ENCODE measurements at regions not wholly inside any gene's neighbourhood (a gene's known extent, or its start where the extent isn't known, plus 50 kb on each side); places are given as distances from the start of the nearest gene placed in this dataset.

DNA sequence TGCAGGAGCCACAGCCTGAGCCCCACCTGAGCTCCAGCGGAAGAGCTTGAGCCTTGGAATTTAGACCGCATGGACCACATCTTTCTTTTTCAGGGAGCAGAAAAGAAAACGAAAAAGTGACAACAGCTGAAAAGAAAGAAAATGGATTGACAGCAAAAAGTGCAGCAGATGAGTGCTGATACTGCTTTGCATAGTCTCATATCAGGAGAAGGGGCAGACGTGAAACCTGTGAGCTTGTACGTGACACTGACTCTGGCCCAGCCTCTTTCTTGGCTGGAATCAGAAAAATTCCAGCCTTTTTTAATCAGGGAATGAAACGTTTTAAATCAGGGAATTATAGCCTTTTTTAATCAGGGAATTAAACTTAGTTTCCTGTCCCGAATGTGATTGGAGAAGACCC, 1296.5 kb downstream of the TMEM121 start (continued):
- TF ChIP-seq, protein P1, sequence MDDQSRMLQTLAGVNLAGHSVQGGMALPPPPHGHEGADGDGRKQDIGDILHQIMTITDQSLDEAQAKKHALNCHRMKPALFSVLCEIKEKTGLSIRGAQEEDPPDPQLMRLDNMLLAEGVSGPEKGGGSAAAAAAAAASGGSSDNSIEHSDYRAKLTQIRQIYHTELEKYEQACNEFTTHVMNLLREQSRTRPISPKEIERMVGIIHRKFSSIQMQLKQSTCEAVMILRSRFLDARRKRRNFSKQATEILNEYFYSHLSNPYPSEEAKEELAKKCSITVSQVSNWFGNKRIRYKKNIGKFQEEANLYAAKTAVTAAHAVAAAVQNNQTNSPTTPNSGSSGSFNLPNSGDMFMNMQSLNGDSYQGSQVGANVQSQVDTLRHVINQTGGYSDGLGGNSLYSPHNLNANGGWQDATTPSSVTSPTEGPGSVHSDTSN (CRISPR knock-in tag; IDR thresholded peaks at IDR 0.05; ENCODE audit: borderline replicate concordance): no peak
- no peak for TF ChIP-seq TBX3 (IDR thresholded peaks at IDR 0.05; ENCODE audit: borderline replicate concordance)

DNA sequence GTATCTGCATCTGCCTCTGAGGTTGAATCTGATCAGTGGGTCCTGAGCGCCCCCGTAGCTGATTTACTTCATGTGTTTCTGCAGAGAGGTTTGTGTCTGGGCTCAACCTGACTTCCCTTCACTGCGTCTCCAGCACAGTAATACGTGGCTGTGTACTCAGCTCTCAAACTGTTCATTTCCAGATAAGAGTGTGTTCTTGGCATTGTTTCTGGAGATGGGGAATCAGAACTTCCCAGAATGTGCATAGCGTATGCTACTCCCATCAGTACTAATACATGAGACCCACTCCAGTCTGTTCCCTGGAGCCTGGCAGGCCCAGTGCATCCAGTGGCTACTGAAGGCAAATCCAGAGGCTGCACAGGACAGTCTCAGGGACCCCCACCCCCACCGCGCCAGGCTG, 1297.2 kb downstream of the TMEM121 start:
- CTCF ChIA-PET (ENCODE audit: low intra/inter-chr PET ratio, low total read pairs): no interaction called here
- ATAC-seq: no peak
- in situ Hi-C loops (cut with HindIII; ENCODE audit: extremely low pct_ligation_motif_present, low pct_unique_long_range_greater_than_20kb): no loop called here
- 58% methylated on average over 5 of the region's 7 CpGs for WGBS (ENCODE audit: low lambda C conversion rate)
- no TSS peak for BruUV-seq (replicated peaks)
- no peak for DNase-seq (ENCODE audit: low spot score)
- Histone ChIP-seq H2AFZ (ENCODE audit: low read length) (no peak overlapping the region), H3K27me3 (ENCODE audit: control insufficient read depth in 1 of 2, insufficient read depth in 2 of 2, low read length in 2 of 2) (peaks cover 0 to 6% of the 10 kb centered on the region in 2 experiments; a peak in 1 of 5 replicates), H3K36me3 (replicated peaks in 1 of 2; ENCODE audit: control insufficient read depth in 1 of 2, insufficient read depth in 2 of 2, low read length in 2 of 2) (no peaks in the 10 kb centered on the region), H4K20me1 (ENCODE audit: insufficient read depth, low read length) (no peaks in the 10 kb centered on the region), H3K27ac (ENCODE audit: extremely low read length, insufficient read depth, low read length) (no peak overlapping the region), H3K4me3 (replicated peaks in 1 of 3; ENCODE audit: insufficient read depth in 1 of 3, low read depth in 2 of 3, low read length in 3 of 3) (no peak overlapping the region), H3K4me2 (ENCODE audit: low read depth, low read length) (no peak overlapping the region), H3K9me3 (ENCODE audit: low read length) (no peaks in the 10 kb centered on the region), H3K79me2 (ENCODE audit: insufficient read depth, low read length) (no peaks in the 10 kb centered on the region), H3K4me1 (ENCODE audit: insufficient read depth, low read length) (no peaks in the 10 kb centered on the region), H3K9ac (ENCODE audit: insufficient read depth, low read depth, low read length) (no peak overlapping the region)
- no peak for FAIRE-seq
- intact Hi-C loops (cut with micrococcal nuclease; ENCODE audit: unreplicated experiment): no loop called here
- POLR2A ChIA-PET: no interaction called here
- no peak for TF ChIP-seq ZFP41 (CRISPR knock-in tag; IDR thresholded peaks at IDR 0.05; ENCODE audit: borderline replicate concordance)
- TF ChIP-seq, protein P2, sequence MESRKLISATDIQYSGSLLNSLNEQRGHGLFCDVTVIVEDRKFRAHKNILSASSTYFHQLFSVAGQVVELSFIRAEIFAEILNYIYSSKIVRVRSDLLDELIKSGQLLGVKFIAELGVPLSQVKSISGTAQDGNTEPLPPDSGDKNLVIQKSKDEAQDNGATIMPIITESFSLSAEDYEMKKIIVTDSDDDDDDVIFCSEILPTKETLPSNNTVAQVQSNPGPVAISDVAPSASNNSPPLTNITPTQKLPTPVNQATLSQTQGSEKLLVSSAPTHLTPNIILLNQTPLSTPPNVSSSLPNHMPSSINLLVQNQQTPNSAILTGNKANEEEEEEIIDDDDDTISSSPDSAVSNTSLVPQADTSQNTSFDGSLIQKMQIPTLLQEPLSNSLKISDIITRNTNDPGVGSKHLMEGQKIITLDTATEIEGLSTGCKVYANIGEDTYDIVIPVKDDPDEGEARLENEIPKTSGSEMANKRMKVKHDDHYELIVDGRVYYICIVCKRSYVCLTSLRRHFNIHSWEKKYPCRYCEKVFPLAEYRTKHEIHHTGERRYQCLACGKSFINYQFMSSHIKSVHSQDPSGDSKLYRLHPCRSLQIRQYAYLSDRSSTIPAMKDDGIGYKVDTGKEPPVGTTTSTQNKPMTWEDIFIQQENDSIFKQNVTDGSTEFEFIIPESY (CRISPR knock-in tag; IDR thresholded peaks at IDR 0.05): no peak
- TF ChIP-seq, protein P3, sequence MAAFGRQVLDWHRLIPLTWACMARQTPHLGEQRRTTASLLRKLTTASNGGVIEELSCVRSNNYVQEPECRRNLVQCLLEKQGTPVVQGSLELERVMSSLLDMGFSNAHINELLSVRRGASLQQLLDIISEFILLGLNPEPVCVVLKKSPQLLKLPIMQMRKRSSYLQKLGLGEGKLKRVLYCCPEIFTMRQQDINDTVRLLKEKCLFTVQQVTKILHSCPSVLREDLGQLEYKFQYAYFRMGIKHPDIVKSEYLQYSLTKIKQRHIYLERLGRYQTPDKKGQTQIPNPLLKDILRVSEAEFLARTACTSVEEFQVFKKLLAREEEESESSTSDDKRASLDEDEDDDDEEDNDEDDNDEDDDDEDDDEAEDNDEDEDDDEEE (CRISPR knock-in tag; IDR thresholded peaks at IDR 0.05): no peak
- no peak for TF ChIP-seq POLR2A (IDR thresholded peaks at IDR 0.05; ENCODE audit: insufficient read depth in 1 of 2, low read depth in 2 of 2, low read length in 2 of 2)
- TF ChIP-seq KDM1A (CRISPR knock-in tag; IDR thresholded peaks at IDR 0.05): no peak
- no peak for TF ChIP-seq ZNF251 (CRISPR knock-in tag; IDR thresholded peaks at IDR 0.05)
- TF ChIP-seq, protein P4, sequence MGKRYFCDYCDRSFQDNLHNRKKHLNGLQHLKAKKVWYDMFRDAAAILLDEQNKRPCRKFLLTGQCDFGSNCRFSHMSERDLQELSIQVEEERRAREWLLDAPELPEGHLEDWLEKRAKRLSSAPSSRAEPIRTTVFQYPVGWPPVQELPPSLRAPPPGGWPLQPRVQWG (CRISPR knock-in tag; IDR thresholded peaks at IDR 0.05; ENCODE audit: borderline replicate concordance, low read depth): no peak
- TF ChIP-seq, protein P5, sequence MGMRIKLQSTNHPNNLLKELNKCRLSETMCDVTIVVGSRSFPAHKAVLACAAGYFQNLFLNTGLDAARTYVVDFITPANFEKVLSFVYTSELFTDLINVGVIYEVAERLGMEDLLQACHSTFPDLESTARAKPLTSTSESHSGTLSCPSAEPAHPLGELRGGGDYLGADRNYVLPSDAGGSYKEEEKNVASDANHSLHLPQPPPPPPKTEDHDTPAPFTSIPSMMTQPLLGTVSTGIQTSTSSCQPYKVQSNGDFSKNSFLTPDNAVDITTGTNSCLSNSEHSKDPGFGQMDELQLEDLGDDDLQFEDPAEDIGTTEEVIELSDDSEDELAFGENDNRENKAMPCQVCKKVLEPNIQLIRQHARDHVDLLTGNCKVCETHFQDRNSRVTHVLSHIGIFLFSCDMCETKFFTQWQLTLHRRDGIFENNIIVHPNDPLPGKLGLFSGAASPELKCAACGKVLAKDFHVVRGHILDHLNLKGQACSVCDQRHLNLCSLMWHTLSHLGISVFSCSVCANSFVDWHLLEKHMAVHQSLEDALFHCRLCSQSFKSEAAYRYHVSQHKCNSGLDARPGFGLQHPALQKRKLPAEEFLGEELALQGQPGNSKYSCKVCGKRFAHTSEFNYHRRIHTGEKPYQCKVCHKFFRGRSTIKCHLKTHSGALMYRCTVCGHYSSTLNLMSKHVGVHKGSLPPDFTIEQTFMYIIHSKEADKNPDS (CRISPR knock-in tag; IDR thresholded peaks at IDR 0.05): no peak
- no peak for TF ChIP-seq MAFK (conservative IDR thresholded peaks at IDR 0.05 in 1 of 2, IDR thresholded peaks at IDR 0.05 in 1 of 2; ENCODE audit: low read length in 2 of 2)
- no peak for TF ChIP-seq KDM3A (CRISPR knock-in tag; IDR thresholded peaks at IDR 0.05; ENCODE audit: low read depth)
- TF ChIP-seq ZNF569 (CRISPR knock-in tag; IDR thresholded peaks at IDR 0.05; ENCODE audit: borderline replicate concordance): no peak
- TF ChIP-seq, protein P6, sequence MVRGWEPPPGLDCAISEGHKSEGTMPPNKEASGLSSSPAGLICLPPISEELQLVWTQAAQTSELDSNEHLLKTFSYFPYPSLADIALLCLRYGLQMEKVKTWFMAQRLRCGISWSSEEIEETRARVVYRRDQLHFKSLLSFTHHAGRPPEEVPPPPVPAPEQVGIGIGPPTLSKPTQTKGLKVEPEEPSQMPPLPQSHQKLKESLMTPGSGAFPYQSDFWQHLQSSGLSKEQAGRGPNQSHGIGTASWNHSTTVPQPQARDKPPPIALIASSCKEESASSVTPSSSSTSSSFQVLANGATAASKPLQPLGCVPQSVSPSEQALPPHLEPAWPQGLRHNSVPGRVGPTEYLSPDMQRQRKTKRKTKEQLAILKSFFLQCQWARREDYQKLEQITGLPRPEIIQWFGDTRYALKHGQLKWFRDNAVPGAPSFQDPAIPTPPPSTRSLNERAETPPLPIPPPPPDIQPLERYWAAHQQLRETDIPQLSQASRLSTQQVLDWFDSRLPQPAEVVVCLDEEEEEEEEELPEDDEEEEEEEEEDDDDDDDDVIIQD (CRISPR knock-in tag; IDR thresholded peaks at IDR 0.05; ENCODE audit: low read depth): no peak
- no peak for TF ChIP-seq CENPT (CRISPR knock-in tag; IDR thresholded peaks at IDR 0.05; ENCODE audit: low read depth)
- no peak for TF ChIP-seq SMYD3 (CRISPR knock-in tag; IDR thresholded peaks at IDR 0.05)

Data from HepG2 (cell line).